GM12872 (cell line): ENCODE measurements at regions not wholly inside any gene's neighbourhood (a gene's known extent, or its start where the extent isn't known, plus 50 kb on each side); places are given as distances from the start of the nearest gene placed in this dataset.
A peak's percentile ranks its signal among the peaks of the same experiment; 100 is the strongest.

Experiments
- CTCF ChIP-seq: IDR thresholded peaks from 3 replicates; pipeline ENCODE4 v1.5.1; 2011; ENCODE audit warnings: low read depth, mild to moderate bottlenecking, low read length, moderate library complexity; ENCODE audit not compliant: insufficient read depth

DNA sequence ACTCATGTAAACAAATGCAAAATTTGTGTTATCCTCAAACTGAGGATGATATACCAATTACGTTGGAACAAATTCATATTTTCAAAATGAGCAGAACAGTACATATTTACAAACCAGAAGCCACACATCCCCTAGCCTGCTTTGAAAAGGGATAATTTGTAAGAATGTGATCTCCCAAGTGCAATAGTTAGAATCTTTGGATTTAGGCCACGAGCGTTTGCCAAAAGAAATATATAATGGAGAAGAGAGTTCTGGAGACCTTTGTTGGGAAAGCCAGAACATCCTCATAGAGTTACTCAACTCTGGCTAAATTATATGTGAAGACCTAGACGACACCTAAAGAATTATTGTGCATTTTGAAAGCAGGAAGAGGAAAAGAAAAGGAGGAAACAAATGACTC, 449.3 kb downstream of the KCNJ2 start:
- TF ChIP-seq CTCF = no peak

GRCh38 chr17:70621566-70621965, 452.2 kb downstream of the KCNJ2 start:
- no peak for TF ChIP-seq CTCF

GRCh38 chr17:70622368-70623260, 453.3 kb downstream of the KCNJ2 start:
- peak; percentile 52 for TF ChIP-seq CTCF

GRCh38 chr17:70624211-70624610, 454.9 kb downstream of the KCNJ2 start:
- no peak for TF ChIP-seq CTCF

DNA sequence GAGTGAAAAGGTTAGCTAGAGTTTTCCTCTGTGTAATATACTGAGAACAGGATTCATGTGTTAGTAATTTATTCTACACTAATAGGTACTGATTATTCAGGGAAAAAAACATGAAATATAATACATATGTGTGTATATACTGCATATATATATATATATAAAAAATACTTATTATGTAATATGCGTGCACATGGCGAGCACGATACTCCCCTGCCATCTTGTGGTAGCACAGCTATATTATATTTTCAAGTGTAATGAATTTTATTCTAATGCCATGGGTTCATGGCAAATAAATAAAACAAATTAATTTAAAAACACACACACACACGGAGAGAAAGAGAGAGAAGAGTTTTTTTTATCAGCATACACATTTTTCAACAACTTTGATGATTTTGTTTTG, 460.6 kb downstream of the KCNJ2 start:
- TF ChIP-seq CTCF = no peak

GRCh38 chr17:70636517-70637133, 467.3 kb downstream of the KCNJ2 start:
- TF ChIP-seq CTCF = peak; percentile 58

DNA sequence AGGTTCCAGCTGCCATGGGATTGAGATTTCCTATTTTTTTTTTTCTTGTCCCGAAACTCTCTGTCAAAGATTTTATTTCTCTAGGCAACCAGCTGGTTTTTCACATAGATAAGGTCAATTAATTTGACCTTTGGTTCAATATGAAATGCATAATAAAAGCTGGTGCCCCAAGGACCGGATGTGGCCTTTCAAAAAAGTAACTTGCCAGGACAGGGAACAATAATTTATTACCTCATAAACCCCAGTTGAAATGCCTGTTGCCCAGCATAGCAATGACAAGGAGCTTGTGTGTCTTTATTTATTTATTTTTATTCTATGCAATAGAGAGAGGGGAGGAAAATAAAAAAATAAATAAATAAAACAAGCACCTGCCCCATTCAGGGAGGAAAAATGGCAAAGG, 472.7 kb downstream of the KCNJ2 start:
- TF ChIP-seq CTCF = no peak
